OCI-LY7 (cell line): ENCODE measurements at regions not wholly inside any gene's neighbourhood (a gene's known extent, or its start where the extent isn't known, plus 50 kb on each side); places are given as distances from the start of the nearest gene placed in this dataset.

ENCODE experiments used
- CTCF ChIP-seq: fragments of 200-600 bp; sonication (generic); conservative IDR thresholded peaks from 2 replicates; pipeline ENCODE4 v1.5.1; 2014; ENCODE audit warnings: mild to moderate bottlenecking, antibody characterized with exemption, low read length, moderate library complexity, mixed read lengths
- EZH2phosphoT487 ChIP-seq: fragments of 200-600 bp; sonication (generic); IDR thresholded peaks from 2 replicates; pipeline ENCODE4 v1.6.1; 2018; ENCODE audit warnings: low read depth, borderline replicate concordance, mild to moderate bottlenecking, mixed run types, antibody characterized with exemption, low read length, moderate library complexity, mixed read lengths

DNA sequence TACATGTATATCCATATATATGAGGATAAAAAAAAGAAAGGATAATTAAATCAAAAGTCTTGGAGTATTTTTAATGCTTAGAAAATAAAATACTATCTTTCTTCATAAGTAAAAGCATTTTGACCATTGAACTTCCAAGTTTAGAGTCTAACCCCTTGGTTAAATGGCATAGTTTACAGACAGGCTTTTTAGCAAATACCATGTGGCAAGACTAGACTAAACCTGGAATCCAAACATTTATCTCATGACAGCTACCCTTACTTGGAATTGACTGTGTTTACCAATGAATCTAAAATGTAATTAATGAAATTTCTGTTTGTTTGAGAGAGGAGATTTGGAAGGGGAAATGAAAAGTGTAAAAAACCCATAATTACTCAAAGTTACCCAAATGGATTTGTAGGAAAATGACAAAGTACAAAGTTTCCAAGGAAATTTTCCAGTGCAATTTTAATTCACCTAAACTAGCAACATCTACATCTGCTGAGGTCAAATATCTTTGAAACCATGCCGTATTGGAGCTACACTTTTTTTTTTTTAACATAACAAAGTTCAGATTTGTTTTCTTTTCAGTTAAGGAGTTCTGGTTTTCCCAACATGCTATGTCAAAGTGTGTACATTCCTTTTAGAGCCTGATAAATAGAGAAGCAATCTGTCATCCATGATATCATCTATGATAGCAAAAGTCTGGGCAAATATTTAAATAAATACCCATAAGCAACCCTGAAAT, 272.1 kb upstream of the DAB2 start:
- TF ChIP-seq CTCF (no peak), EZH2phosphoT487 (no peak)
